Lower leg skin (tissue), 3 donors: ENCODE measurements at regions not wholly inside any gene's neighbourhood (a gene's known extent, or its start where the extent isn't known, plus 50 kb on each side); places are given as distances from the start of the nearest gene placed in this dataset.

ENCODE experiments used
- POLR2A ChIP-seq, 2 donors: fragments of 450-650 bp; IDR thresholded peaks; one replicate each; pipeline ENCODE4 v1.6.1; 2016 to 2017; ENCODE audit warnings: antibody characterized with exemption in 2 of 2, mild to moderate bottlenecking in 1 of 2, moderate library complexity in 1 of 2
- TF ChIP-seq, protein P1 (sequence below), 3 donors: fragments of 450-650 bp; IDR thresholded peaks; one replicate each; pipeline ENCODE4 v1.5.1; 2016; ENCODE audit warnings: antibody characterized with exemption in 3 of 3, mild to moderate bottlenecking in 3 of 3, moderate library complexity in 2 of 3

GRCh38 chr2:107002735-107003134 is 116.8 kb upstream of the ST6GAL2 start:
- TF ChIP-seq, protein P1, sequence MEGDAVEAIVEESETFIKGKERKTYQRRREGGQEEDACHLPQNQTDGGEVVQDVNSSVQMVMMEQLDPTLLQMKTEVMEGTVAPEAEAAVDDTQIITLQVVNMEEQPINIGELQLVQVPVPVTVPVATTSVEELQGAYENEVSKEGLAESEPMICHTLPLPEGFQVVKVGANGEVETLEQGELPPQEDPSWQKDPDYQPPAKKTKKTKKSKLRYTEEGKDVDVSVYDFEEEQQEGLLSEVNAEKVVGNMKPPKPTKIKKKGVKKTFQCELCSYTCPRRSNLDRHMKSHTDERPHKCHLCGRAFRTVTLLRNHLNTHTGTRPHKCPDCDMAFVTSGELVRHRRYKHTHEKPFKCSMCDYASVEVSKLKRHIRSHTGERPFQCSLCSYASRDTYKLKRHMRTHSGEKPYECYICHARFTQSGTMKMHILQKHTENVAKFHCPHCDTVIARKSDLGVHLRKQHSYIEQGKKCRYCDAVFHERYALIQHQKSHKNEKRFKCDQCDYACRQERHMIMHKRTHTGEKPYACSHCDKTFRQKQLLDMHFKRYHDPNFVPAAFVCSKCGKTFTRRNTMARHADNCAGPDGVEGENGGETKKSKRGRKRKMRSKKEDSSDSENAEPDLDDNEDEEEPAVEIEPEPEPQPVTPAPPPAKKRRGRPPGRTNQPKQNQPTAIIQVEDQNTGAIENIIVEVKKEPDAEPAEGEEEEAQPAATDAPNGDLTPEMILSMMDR (IDR thresholded peaks at IDR 0.05): no peak
- TF ChIP-seq POLR2A (IDR thresholded peaks at IDR 0.05): no peak
